ENCODE measurements at regions not wholly inside any gene's neighbourhood (a gene's known extent, or its start where the extent isn't known, plus 50 kb on each side); places are given as distances from the start of the nearest gene placed in this dataset.

GRCh38 chr18:30004965-30005364 lies 1037.6 kb downstream of the DSC3 start:
- TF ChIP-seq CTCF (IDR thresholded peaks at IDR 0.05) = no peak
- TF ChIP-seq EZH2phosphoT487 (IDR thresholded peaks at IDR 0.05) = no peak
- TF ChIP-seq EZH2 (IDR thresholded peaks at IDR 0.05) = no peak
